H9 (cell line): ENCODE measurements at regions not wholly inside any gene's neighbourhood (a gene's known extent, or its start where the extent isn't known, plus 50 kb on each side); places are given as distances from the start of the nearest gene placed in this dataset.

Experiments
- DNase-seq: peaks from one replicate; pipeline ENCODE4 v3.0.0-alpha.2; 2017
- H2AFZ ChIP-seq: one replicate; pipeline ENCODE4 v1.6.1; 2013; ENCODE audit warnings: mild to moderate bottlenecking, low read length, control low read depth, moderate library complexity
- H2AK5ac ChIP-seq: 2 replicates; pipeline ENCODE4 v1.6.1; 2013; ENCODE audit warnings: low read length, control low read depth, mixed read lengths; ENCODE audit not compliant: insufficient read length
- H2BK120ac ChIP-seq: one replicate; pipeline ENCODE4 v1.6.1; 2013; ENCODE audit warnings: low read depth, mild to moderate bottlenecking, low read length, control low read depth, inconsistent platforms; ENCODE audit not compliant: poor library complexity, severe bottlenecking
- H2BK12ac ChIP-seq: 2 replicates; pipeline ENCODE4 v1.6.1; 2013; ENCODE audit warnings: low read length, control low read depth, mixed read lengths, low read depth; ENCODE audit not compliant: insufficient read length
- H2BK15ac ChIP-seq: 2 replicates; pipeline ENCODE4 v1.6.1; 2013; ENCODE audit warnings: low read depth, low read length, control low read depth
- H2BK20ac ChIP-seq: one replicate; pipeline ENCODE4 v1.6.1; 2013; ENCODE audit warnings: low read depth, mild to moderate bottlenecking, low read length, control low read depth, inconsistent platforms; ENCODE audit not compliant: poor library complexity, severe bottlenecking
- H2BK5ac ChIP-seq: 2 replicates; pipeline ENCODE4 v1.6.1; 2013; ENCODE audit warnings: low read length, control low read depth, mixed read lengths; ENCODE audit not compliant: insufficient read length
- H3K14ac ChIP-seq: 2 replicates; pipeline ENCODE4 v1.6.1; 2013; ENCODE audit warnings: low read length, control low read depth; ENCODE audit not compliant: insufficient read depth
- H3K18ac ChIP-seq: 2 replicates; pipeline ENCODE4 v1.6.1; 2013; ENCODE audit warnings: low read depth, mild to moderate bottlenecking, mixed read lengths, low read length, control low read depth; ENCODE audit not compliant: insufficient read length
- H3K23ac ChIP-seq: 2 replicates; pipeline ENCODE4 v1.6.1; 2013; ENCODE audit warnings: low read length, control low read depth, mixed read lengths, low read depth; ENCODE audit not compliant: insufficient read length
- H3K23me2 ChIP-seq: 2 replicates; pipeline ENCODE4 v1.6.1; 2013; ENCODE audit warnings: low read depth, mild to moderate bottlenecking, mixed read lengths, low read length, control low read depth; ENCODE audit not compliant: insufficient read length, poor library complexity, severe bottlenecking
- H3K27ac ChIP-seq: 2 replicates; pipeline ENCODE4 v1.5.1; 2013; ENCODE audit warnings: low read length, control low read depth, mixed read lengths, low read depth; ENCODE audit not compliant: insufficient read length
- H3K27me3 ChIP-seq: 2 replicates; pipeline ENCODE4 v1.6.1; 2013; ENCODE audit warnings: low read length, control low read depth, inconsistent platforms; ENCODE audit not compliant: insufficient read depth
- H3K4ac ChIP-seq: 2 replicates; pipeline ENCODE4 v1.6.1; 2013; ENCODE audit warnings: low read depth, mild to moderate bottlenecking, control low read depth, inconsistent platforms, low read length, moderate library complexity
- H3K4me1 ChIP-seq: 2 replicates; pipeline ENCODE4 v1.6.1; 2013; ENCODE audit warnings: low read length, control low read depth, inconsistent platforms; ENCODE audit not compliant: insufficient read depth
- H3K4me2 ChIP-seq: 2 replicates; pipeline ENCODE4 v1.6.1; 2013; ENCODE audit warnings: low read length, control low read depth, mixed read lengths; ENCODE audit not compliant: insufficient read length, insufficient read depth
- H3K56ac ChIP-seq: 2 replicates; pipeline ENCODE4 v1.6.1; 2013; ENCODE audit warnings: low read depth, mild to moderate bottlenecking, mixed read lengths, low read length, control low read depth; ENCODE audit not compliant: insufficient read length
- H3K79me1 ChIP-seq: 2 replicates; pipeline ENCODE4 v1.6.1; 2013; ENCODE audit warnings: low read depth, mild to moderate bottlenecking, moderate library complexity, low read length, control low read depth, inconsistent platforms; ENCODE audit not compliant: insufficient read depth, poor library complexity, severe bottlenecking
- H3K79me2 ChIP-seq: 2 replicates; pipeline ENCODE4 v1.6.1; 2013; ENCODE audit warnings: low read length, control low read depth, inconsistent platforms; ENCODE audit not compliant: insufficient read depth
- H3K9ac ChIP-seq: 2 replicates; pipeline ENCODE4 v1.6.1; 2013; ENCODE audit warnings: low read length, control low read depth, mixed read lengths; ENCODE audit not compliant: insufficient read length; ENCODE audit errors: extremely low read depth
- H3K9me3 ChIP-seq: one replicate; pipeline ENCODE4 v1.6.1; 2013; ENCODE audit warnings: low read depth, low read length, inconsistent platforms; ENCODE audit not compliant: control insufficient read depth
- H3T11ph ChIP-seq: one replicate; pipeline ENCODE4 v1.6.1; 2013; ENCODE audit warnings: mild to moderate bottlenecking, low read length, control low read depth, inconsistent platforms
- H4K20me1 ChIP-seq: one replicate; pipeline ENCODE4 v1.6.1; 2013; ENCODE audit not compliant: control insufficient read depth, insufficient read length, insufficient read depth
- H4K5ac ChIP-seq: 2 replicates; pipeline ENCODE4 v1.6.1; 2013; ENCODE audit warnings: low read depth, mild to moderate bottlenecking, mixed read lengths, low read length, control low read depth; ENCODE audit not compliant: insufficient read length
- H4K8ac ChIP-seq: replicated peaks from 2 replicates; pipeline ENCODE4 v1.6.1; 2013; ENCODE audit warnings: low read length, control low read depth, mixed read lengths, low read depth; ENCODE audit not compliant: insufficient read length
- H4K91ac ChIP-seq: 2 replicates; pipeline ENCODE4 v1.6.1; 2013; ENCODE audit warnings: low read depth, mild to moderate bottlenecking, moderate library complexity, mixed read lengths, low read length, control low read depth; ENCODE audit not compliant: insufficient read length
- H3K27ac Mint-ChIP-seq, 3 experiments: 2 replicates in 2 of 3; 3 replicates in 1 of 3; pipeline ENCODE4 v1.8.0; 2020 to 2021; ENCODE audit warnings: mixed read lengths in 3 of 3, mild to moderate bottlenecking in 1 of 3, moderate library complexity in 1 of 3
- H3K27me3 Mint-ChIP-seq: 2 replicates; pipeline ENCODE4 v1.8.0; 2021; ENCODE audit warnings: low read depth, mild to moderate bottlenecking, moderate library complexity, mixed read lengths
- H3K36me3 Mint-ChIP-seq, 3 experiments: 2 replicates in 2 of 3; 3 replicates in 1 of 3; pipeline ENCODE4 v1.8.0; 2020 to 2021; ENCODE audit warnings: low read depth in 3 of 3, mixed read lengths in 3 of 3; ENCODE audit not compliant: insufficient read depth in 1 of 3
- H3K4me1 Mint-ChIP-seq, 2 experiments: 2 replicates each; pipeline ENCODE4 v1.8.0; 2020; ENCODE audit warnings: mixed read lengths in 2 of 2
- H3K4me3 Mint-ChIP-seq, 2 experiments: 2 replicates in 1 of 2; 3 replicates in 1 of 2; pipeline ENCODE4 v1.8.0; 2020 to 2021; ENCODE audit warnings: mild to moderate bottlenecking in 2 of 2, mixed read lengths in 2 of 2, moderate library complexity in 1 of 2
- H3K9me3 Mint-ChIP-seq, 2 experiments: 2 replicates in 1 of 2; 3 replicates in 1 of 2; pipeline ENCODE4 v1.8.0; 2020; ENCODE audit warnings: mild to moderate bottlenecking in 2 of 2, mixed read lengths in 2 of 2, moderate library complexity in 1 of 2
- WGBS: extraction: QIAGEN DNeasy Blood & Tissue Kit; methylation state at CpG from one replicate; pipeline ENCODE4 v1.1.7; 2013; ENCODE audit warnings: missing lambda C conversion rate, low lambda C conversion rate, mixed read lengths; ENCODE audit not compliant: insufficient read length; ENCODE audit errors: extremely low coverage; 5-methylcytosine and 5-hydroxymethylcytosine counted together
- TF ChIP-seq, protein P1 (sequence below): fragments of 200-600 bp; sonication (generic); conservative IDR thresholded peaks from 3 replicates; pipeline ENCODE4 v1.8.0; 2021; ENCODE audit warnings: antibody characterized with exemption, mild to moderate bottlenecking

GRCh38 chr7:155192961-155193640 is 104.6 kb upstream of the INSIG1 start:
- no CpG with 5 or more reads among the region's 11 CpGs for WGBS
- Histone ChIP-seq H2AFZ (no peak overlapping the region), H3K4me2 (no peak overlapping the region), H2BK5ac (no peak overlapping the region), H3T11ph (no peak overlapping the region), H3K4me1 (no peaks in the 10 kb centered on the region; the same call in 1 of the 2 replicates), H3K23ac (no peak overlapping the region), H3K9ac (no peak overlapping the region), H4K8ac (no peak overlapping the region), H2BK20ac (no peak overlapping the region), H3K56ac (no peak overlapping the region), H3K23me2 (no peaks in the 10 kb centered on the region), H4K5ac (no peak overlapping the region), H3K79me2 (no peaks in the 10 kb centered on the region), H2BK15ac (no peak overlapping the region), H3K14ac (no peak overlapping the region), H3K4ac (no peak overlapping the region), H2AK5ac (no peak overlapping the region), H3K27me3 (no peaks in the 10 kb centered on the region), H4K20me1 (no peaks in the 10 kb centered on the region), H4K91ac (no peak overlapping the region), H3K18ac (no peak overlapping the region), H3K9me3 (peaks cover 5% of the 10 kb centered on the region), H2BK12ac (no peak overlapping the region), H2BK120ac (no peak overlapping the region), H3K27ac (no peak overlapping the region), H3K79me1 (no peaks in the 10 kb centered on the region)
- DNase-seq: no peak
- TF ChIP-seq, protein P1, sequence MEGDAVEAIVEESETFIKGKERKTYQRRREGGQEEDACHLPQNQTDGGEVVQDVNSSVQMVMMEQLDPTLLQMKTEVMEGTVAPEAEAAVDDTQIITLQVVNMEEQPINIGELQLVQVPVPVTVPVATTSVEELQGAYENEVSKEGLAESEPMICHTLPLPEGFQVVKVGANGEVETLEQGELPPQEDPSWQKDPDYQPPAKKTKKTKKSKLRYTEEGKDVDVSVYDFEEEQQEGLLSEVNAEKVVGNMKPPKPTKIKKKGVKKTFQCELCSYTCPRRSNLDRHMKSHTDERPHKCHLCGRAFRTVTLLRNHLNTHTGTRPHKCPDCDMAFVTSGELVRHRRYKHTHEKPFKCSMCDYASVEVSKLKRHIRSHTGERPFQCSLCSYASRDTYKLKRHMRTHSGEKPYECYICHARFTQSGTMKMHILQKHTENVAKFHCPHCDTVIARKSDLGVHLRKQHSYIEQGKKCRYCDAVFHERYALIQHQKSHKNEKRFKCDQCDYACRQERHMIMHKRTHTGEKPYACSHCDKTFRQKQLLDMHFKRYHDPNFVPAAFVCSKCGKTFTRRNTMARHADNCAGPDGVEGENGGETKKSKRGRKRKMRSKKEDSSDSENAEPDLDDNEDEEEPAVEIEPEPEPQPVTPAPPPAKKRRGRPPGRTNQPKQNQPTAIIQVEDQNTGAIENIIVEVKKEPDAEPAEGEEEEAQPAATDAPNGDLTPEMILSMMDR: no peak
- no peak overlapping the region for H3K27ac Mint-ChIP-seq
- H3K27me3 Mint-ChIP-seq: peaks cover 43% of the 10 kb centered on the region
- peaks cover 2 to 12% of the 10 kb centered on the region in 2 experiments; a peak in 3 of 4 replicates for H3K4me1 Mint-ChIP-seq
- H3K9me3 Mint-ChIP-seq: peaks cover 13 to 19% of the 10 kb centered on the region in 2 experiments
- H3K36me3 Mint-ChIP-seq: peaks cover 0 to 15% (median 0%) of the 10 kb centered on the region in 3 experiments; a peak in 5 of 7 replicates
- no peak overlapping the region for H3K4me3 Mint-ChIP-seq
